ENCODE measurements at regions not wholly inside any gene's neighbourhood (a gene's known extent, or its start where the extent isn't known, plus 50 kb on each side); places are given as distances from the start of the nearest gene placed in this dataset.
"Not testable (repeated sequence)": the region's sequence is repeated elsewhere in the genome, so short reads cannot be mapped to it uniquely, and the experiment has no call there.

DNA sequence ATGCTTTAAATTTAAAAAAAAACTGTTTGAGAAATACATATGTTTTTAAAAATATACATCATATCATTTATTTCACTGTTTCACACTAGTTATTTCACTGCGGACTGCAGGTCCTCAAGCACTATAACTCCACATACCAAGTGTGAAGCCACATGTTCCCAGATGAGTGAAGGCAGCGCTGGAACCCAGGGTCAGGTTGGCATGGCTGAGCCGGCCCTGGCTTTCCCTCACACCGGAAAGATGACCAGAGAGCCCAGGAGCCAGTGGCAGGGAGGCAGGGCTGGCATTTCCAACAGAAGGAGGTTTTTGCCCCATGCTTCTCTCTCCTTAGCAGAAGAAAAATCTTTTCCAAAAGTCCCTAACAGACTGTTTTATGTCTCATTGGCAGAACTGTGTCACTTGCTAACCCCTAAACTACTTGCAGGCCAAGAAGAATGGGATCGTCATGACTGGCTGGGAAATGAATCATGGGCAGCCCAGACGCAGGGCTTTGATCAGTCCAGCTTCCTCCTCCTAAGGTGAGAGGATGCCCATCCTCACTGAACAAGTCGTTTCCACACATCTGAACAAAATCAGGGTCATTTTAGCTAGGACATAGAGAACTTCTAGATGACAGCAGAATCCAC lies 287.6 kb upstream of the HNRNPA3 start:
- no peak for DNase-seq (ENCODE audit: low read depth)

DNA sequence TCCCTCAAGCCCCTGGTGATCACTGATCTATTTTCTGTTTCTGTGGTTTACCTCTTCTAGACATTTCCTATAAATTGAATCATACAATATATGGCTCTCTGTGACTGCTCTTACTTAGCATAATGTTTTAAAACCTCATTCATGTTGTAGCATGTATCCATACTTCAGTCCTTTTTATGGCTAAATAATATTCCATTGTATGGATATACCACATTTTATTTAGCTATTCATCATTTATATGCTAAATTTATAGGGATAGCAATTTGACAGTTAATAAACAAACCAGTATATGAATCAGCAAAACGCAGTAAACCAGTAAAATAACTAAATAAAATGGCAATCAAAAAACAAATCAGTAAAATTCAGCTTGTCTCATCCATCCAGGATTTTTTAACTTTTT lies 286.1 kb upstream of the HNRNPA3 start:
- DNase-seq (ENCODE audit: low read depth) = no peak

DNA sequence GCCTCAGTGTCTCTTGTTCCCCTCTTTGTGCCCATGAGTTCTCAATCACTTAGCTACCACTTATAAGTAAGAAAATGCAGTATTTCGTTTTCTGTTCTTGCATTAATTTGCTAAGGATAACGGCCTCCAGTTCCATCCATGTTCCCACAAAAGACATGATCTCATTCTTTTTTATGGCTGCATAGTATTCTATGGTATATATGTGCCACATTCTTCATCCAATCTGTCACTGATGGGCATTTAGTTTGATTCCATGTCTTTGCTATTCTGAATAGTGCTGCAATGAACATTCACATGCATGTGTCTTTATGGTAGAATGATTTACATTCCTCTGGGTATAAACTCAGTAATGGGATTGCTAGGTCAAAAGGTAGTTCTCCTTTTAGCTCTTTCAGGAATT lies 283.2 kb upstream of the HNRNPA3 start:
- not testable (repeated sequence) for DNase-seq (ENCODE audit: low read depth)

DNA sequence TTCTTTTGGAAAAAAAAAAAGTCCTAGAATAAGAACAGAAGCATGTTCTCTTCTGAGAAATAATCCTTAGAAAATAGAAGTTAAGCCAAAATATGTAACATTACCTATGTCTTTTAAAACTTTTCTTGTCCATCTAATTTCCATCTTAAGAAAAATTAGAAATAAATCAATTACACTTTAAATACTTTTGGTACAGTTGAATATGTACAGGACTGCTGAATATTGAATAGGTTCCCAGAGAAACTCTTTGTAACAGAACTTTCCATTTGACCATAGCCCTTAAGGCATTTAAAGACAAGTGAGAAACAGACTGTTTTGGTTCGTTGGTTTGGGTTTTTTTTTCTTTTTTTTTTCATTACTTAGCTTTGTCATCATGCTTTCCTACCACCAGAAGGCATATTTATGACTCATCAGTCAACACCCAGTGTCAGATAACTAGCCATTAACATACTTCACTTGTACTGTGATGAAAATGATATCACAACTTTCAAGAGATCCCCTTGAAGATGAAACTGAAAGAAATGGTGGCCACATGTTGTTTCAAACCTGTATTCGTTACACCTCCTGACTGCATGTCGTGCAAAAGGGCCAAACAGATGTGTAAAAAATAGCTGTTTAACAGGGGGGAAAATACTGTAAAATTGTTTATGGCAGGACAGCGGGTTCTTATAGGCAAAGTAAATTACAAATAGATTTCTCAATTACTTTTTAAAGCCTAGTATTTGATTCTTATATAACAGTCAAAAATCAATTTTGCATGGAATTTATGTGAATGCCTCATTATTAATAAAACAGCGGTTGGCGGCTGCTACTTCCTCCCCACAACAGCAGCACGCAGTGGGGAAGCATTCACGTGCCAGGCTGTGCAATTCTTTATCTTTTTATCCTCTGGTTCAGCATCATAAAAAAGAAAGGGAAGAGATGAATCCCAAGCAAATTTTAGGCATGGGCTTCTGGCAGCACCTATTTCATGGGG lies 280.7 kb upstream of the HNRNPA3 start:
- DNase-seq (ENCODE audit: low read depth) = peak; percentile 4

DNA sequence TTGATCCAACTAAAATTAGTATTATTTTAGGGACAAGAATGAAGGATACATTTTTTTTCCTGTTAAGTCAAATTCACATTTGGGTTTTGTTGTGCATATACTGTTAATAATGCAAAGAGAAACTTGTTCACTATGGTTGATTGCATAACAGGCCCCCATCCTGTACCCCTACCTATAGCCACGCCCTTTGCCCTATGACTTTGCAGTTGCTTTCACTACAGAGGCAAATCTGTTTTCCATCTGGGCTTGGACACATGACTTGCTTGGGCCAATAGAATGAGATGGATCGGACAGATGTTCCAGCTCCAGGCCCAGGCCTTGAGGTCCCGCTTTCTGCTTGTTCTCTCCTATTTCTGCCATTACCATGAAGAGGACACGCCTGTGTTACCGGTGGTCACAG lies 278.5 kb upstream of the HNRNPA3 start:
- no peak for DNase-seq (ENCODE audit: low read depth)

DNA sequence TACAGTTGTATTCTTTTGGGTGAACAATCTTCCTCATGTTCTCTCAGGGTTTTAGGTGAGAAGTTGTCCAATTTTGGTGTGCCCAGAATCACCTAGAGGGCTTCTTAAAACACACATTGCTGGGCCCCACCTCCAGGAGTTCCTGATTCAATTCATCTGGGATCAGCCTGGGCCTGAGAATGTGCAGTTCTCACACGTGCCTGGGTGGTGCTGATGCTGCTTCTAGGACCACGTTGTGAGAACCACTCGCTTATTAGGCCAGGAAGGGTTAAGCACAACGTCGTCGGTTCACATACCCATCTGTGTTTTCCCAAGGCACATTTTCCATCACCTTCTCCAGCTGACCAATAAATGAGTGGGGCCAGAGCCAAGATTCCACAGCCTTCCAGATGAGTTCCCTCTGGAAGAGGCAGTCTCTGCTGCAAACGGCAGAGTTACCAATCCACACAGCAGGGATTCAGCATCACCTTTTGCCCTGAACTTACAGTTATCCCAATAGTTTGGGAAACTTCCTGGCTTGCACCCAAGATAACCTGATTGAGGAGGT lies 277.7 kb upstream of the HNRNPA3 start:
- no peak for DNase-seq (ENCODE audit: low read depth)

DNA sequence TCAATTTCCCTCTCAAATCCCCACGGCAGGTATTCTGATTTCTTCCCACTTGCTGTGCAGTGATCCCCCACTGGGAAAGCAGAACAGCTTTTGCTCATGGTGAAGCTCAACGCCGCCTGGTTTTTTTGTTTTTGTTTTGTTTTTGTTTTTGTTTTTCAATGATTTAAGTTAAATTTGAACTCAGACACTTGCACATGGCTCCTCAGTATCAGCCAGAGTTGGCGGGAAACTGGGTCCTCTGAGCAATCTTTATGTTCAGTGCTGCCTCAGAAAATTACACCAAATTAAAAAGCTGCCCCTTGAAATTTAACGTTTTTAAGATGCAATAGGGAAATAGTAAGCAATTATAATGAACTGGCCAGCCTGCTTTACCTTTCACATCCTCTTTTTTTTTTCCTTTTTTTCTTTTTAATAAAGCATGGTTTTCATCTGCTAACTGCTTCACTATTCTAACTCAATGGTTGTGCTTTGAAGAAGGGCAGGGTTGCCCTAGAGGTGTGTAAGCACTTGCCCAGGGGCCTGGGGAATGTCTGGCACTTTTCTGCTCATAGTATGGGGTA lies 277.0 kb upstream of the HNRNPA3 start:
- DNase-seq (ENCODE audit: low read depth) = no peak

DNA sequence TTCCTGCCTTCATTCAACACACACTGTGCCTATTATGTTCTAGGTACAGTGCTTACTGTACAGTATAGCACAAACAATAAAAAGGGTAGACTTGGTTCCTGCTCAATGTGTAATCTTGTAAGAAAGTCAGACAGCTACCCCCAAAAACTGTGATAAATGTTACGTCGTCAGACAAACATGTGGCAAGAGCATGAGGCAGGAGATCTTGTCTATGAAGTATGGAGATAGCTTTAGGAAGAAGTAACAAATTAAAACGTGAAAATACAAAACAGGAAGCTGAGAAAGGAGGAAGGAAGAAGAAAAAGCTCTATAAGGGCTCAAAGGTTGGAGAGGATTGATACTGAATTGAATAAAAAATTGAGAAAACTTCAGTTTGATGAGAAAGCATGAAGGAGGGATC lies 276.2 kb upstream of the HNRNPA3 start:
- no peak for DNase-seq (ENCODE audit: low read depth)

DNA sequence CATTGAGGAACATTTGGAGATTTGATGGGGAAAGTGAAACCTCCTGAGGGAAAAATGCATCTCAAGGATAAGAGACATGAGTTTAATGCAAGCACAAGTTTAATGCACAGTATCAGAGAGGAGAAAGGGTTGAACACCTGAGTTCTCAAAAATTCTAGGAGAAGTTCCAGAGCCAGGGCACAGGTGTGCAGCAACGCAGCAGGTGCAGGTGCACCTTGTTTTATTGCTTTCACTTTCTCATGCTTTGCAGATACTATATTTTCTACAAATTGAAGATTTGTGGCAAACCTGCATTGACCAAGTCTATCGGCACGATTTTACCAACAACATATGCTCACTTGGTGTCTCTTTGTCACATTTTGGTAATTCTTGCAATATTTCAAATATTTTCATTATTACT lies 267.6 kb upstream of the HNRNPA3 start:
- DNase-seq (ENCODE audit: low read depth) = no peak

DNA sequence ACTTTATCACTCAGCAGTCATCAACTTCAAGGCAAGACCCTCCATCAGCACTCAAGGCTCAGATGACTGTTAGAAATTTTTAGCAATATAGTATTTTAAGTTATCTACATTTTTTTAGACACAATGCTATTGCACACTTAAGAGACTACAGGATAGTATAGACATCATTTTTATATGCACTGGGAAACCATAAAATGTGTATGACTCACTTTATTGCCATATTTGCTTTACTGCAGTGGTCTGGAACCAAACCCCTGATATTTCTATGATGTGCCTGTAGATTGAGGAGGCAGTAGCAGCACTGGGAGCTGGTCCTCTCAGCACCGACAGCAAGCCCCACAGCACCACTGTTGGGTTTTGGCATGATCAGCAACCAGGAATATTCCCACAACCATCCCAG lies 264.8 kb upstream of the HNRNPA3 start:
- no peak for DNase-seq (ENCODE audit: low read depth)

DNA sequence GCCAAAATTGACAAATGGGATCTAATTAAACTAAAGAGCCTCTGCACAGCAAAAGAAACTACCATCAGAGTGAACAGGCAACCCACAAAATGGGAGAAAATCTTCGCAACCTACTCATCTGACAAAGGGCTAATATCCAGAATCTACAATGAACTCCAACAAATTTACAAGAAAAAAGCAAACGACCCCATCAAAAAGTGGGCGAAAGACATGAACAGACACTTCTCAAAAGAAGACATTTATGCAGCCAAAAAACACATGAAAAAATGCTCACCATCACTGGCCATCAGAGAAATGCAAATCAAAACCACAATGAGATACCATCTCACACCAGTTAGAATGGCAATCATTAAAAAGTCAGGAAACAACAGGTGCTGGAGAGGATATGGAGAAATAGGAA lies 261.4 kb upstream of the HNRNPA3 start:
- not testable (repeated sequence) for DNase-seq (ENCODE audit: low read depth)

DNA sequence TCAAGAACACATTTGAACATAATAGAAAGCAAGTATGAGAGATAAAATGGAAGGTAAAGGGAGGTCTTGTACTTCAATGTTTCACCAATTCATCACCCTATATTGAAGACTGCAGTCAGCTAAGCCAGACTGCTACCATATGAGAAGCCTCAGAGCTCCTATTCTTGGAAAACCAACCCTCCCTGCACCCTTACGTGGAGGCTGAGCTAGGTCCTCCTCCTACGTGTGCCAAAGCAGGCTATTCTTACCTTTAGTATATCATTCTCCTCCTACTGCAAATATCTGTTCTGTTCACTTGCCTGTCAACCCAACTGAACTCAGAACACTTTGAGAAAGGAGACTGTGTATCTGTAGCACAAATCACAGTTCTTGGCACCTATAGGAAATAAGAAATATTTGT lies 255.8 kb upstream of the HNRNPA3 start:
- no peak for DNase-seq (ENCODE audit: low read depth)

DNA sequence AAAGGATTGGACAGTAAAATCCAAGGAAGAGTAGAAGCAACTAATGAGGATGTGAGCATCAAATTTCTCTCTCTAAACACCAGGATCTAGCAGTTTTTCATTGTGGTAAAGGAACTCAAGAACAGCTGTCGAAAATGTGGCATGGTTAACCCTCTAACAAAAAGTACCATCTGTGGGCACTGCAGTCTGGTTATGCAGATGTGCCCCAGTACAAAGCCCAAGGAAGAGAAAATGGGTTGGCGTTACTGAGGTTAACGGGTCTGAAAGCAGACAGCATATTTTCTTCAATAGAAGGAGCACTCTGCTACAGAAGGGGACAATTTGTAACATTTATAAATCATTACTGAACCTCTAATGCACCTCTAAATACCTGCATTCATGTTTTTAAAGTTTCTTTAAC lies 253.0 kb upstream of the HNRNPA3 start:
- no peak for DNase-seq (ENCODE audit: low read depth)

DNA sequence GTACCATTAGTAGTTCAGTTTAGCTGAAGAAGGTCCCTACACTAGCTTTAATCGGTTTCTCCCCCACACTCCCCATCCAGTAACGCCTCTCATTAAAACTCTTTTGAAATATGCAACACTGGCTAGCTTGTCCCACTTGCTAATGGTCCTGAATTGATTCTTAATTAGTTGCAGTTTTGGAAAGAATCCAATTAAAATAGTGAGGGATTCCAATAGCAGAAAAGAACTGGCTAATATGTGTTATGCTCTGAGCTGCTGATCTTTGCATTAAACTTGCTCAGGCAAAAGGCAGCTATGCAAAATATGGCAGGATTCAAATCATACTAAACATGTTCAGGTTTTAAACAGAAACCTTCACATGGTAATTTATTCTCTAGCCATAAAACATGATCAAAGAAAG lies 252.5 kb upstream of the HNRNPA3 start:
- no peak for DNase-seq (ENCODE audit: low read depth)

DNA sequence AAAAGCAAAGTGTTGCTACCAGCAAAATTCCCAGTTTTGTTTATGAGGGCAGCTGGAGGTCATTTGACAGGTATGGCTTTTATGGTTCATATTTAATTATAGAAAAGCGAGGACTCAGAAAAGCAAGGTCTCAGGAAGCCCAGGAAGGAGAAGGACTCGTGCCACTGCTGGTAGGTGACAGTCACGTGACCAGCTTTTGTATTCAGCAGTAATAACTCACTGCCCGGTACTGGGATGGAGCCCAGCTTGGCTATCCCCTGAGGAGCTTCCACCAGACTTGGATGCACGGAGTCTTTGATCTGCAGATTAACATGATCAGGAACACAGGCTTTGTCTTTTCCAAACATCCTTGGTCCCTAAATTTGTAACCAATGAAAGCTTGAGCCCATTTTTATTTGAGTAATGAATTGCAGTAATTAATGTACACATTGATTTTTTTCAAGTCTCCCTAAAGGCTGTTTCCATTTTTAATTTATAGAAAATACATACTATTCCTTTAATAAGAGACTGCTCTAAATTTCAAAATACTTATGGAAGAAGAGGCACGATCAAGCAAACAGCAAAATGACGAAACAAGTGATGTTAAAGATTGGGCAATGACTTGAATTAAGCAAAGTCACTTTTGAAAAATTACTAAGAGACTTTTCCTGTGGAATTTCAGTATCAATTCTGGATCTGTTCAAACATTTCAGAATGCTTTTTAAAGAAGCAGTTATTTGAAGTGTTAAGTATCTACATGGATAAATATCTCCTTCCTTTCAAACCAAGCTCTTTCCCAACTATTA lies 251.7 kb upstream of the HNRNPA3 start:
- no peak for DNase-seq (ENCODE audit: low read depth)

DNA sequence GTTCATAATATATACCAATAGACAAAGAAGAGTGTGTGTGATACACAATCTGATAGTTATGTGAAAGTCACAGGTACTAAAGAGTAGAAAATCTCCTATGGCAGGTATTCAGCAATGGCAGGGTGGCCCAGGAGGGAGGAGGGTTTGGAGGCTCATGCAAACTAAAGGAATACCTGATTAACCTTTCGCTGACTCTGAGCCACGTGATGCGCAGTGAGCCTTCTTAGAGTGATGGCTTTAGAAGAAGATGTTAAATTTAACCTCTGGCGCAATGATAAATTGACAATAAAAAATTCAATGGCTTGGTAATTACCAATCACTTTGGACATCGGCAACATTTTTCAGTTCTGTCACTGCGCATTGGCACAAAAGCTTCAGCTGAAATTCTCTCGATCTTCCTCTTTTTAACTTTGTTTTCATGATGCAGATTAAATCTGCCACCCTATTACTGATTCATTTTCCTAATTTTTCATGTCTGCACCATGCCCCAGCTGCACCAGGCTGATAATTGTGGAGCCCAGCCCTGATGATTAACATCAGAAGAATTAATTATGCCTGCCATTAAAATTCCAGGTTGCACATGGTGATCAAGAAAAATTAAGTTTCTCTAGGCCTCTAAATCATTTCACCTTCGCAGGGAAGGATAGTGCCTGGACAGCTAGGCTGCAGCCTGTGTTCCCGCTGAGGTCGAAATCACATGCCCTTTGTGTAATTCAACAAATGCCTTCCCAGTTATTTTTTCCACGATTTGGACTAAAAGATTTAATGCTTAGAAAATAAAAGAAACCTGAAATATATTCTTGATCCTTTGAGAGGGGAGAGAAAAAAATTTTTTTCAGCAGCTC lies 250.6 kb upstream of the HNRNPA3 start:
- no peak for DNase-seq (ENCODE audit: low read depth)

DNA sequence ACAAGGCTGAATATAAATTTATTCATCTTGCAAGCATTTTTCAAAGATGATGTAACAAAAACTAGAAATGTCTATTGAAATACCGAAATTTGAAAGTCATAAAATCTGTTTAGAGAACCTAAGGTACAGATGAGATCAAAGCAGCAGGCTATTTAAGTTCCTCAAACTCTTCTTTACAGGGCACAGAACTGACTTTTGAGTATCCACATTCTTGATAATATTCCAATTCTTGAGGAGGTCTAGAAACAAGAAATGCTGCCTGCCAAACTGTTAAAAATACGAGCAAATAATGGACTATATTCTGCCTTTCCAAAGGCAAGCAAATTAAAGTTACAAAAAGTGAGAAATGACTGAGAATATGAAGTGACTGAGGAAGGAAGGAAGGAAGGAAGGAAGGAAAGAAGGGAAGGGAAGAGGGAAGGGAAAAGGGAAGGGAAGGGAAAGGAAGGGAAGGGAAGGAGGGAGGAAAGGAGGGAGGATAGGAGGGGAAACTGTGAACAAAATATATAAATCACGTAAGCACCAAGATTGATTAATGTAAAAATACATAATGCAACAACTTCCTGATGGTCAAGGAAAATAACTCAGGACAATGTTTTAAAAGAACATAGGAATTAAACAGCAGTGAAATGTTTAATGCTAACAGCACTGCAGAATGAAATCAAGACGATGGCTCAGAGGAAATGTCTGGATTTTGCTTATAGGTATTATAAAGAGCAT lies 248.9 kb upstream of the HNRNPA3 start:
- no peak for DNase-seq (ENCODE audit: low read depth)

DNA sequence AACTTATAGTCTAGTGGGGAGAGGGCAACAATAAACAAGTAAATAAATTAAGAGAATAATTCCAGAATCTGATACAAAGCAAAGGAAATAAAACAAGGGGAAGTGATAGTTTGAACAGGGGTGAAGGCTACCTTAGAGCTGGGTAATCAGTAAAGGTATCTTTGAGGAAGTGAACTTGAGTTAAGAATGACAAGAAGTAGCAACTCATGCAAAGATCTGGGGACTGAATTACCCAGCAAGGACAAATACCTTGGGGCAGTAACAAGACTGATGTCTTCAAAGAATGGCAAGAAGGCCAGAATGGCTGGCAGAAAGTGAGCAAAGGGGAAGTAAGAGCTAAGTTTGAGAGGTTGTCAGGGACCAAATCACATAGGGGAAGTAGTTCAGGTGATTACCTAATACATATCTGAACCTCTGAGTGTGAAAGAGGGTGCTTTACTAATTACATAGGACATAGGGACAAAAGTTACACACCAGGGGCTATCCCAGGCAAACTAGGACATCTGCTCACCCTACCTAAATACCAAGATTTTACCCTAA lies 244.6 kb upstream of the HNRNPA3 start:
- no peak for DNase-seq (ENCODE audit: low read depth)

DNA sequence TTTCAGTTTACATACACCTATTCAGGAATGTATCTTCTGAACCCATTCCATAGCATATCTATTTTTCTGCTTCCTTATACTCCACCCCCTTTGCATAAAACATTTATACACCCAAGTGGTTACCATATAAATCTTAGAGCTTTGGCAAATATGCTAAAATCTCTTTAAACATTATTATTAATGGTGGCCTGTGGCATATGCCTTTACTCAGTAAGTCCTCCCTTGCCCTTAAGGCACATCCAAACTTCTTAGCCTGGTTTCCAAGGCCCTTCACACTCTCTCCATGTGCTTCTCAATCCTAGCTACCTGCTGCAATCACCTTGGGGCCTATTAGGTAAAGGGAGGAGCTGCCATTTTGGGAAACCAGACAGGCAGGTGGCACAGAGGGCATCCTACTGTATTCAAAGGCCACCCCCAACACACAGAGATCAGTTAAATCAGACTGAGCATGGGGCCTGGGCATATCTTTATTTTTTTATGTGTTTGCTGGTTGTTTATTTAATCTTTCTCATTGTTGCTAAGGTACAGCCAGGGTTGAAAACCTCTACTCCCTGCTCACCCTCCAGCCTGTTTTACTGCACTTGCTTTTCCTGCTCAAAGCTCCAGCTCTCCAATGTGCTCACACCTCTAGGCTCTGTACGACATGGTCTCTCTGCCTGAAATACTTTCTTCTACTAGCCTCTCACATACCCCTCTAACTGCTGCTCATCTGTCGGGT lies 242.8 kb upstream of the HNRNPA3 start:
- no peak for DNase-seq (ENCODE audit: low read depth)

Data from fibroblast of gingiva (primary cell).